GM23248 (cell line): ENCODE measurements at regions not wholly inside any gene's neighbourhood (a gene's known extent, or its start where the extent isn't known, plus 50 kb on each side); places are given as distances from the start of the nearest gene placed in this dataset.

Experiments used
- DNase-seq: peaks from one replicate; pipeline ENCODE4 v3.0.0-alpha.2; 2015
- H2AFZ ChIP-seq: fragments of 200-600 bp; sonication (generic); 2 replicates; pipeline ENCODE4 v1.6.1; 2016; ENCODE audit warnings: antibody characterized with exemption
- H3F3A ChIP-seq: fragments of 200-600 bp; sonication (generic); 2 replicates; pipeline ENCODE4 v1.6.1; 2016; ENCODE audit warnings: mild to moderate bottlenecking, antibody characterized with exemption, mixed run types; ENCODE audit not compliant: insufficient read depth
- H3K27ac ChIP-seq: fragments of 200-600 bp; sonication (generic); 2 replicates; pipeline ENCODE4 v1.5.1; 2016; ENCODE audit warnings: mild to moderate bottlenecking
- H3K27me3 ChIP-seq: fragments of 200-600 bp; sonication (generic); replicated peaks from 2 replicates; pipeline ENCODE4 v1.6.1; 2016; ENCODE audit warnings: mild to moderate bottlenecking; ENCODE audit not compliant: insufficient read depth
- H3K36me3 ChIP-seq: fragments of 200-600 bp; sonication (generic); 2 replicates; pipeline ENCODE4 v1.6.1; 2016; ENCODE audit warnings: low read depth, mild to moderate bottlenecking
- H3K4me1 ChIP-seq: fragments of 200-600 bp; sonication (generic); 2 replicates; pipeline ENCODE4 v1.6.1; 2016; ENCODE audit warnings: mild to moderate bottlenecking; ENCODE audit not compliant: insufficient read depth
- H3K4me2 ChIP-seq: fragments of 200-600 bp; sonication (generic); one replicate; pipeline ENCODE4 v1.6.1; 2016; ENCODE audit warnings: mild to moderate bottlenecking; ENCODE audit not compliant: unreplicated experiment
- H3K4me3 ChIP-seq: fragments of 200-600 bp; sonication (generic); 2 replicates; pipeline ENCODE4 v1.5.1; 2016; ENCODE audit warnings: mild to moderate bottlenecking
- H3K79me2 ChIP-seq: fragments of 200-600 bp; sonication (generic); 2 replicates; pipeline ENCODE4 v1.6.1; 2016; ENCODE audit warnings: mild to moderate bottlenecking; ENCODE audit not compliant: insufficient read depth
- H3K9ac ChIP-seq: fragments of 200-600 bp; sonication (generic); 2 replicates; pipeline ENCODE4 v1.6.1; 2016; ENCODE audit warnings: mild to moderate bottlenecking
- H3K9me2 ChIP-seq: fragments of 200-600 bp; sonication (generic); 2 replicates; pipeline ENCODE4 v1.6.1; 2016; ENCODE audit warnings: mixed run types, mild to moderate bottlenecking, moderate library complexity; ENCODE audit not compliant: insufficient read depth
- H3K9me3 ChIP-seq: fragments of 200-600 bp; sonication (generic); one replicate; pipeline ENCODE4 v1.6.1; 2017; ENCODE audit warnings: low read depth
- H4K20me1 ChIP-seq: fragments of 200-600 bp; sonication (generic); 2 replicates; pipeline ENCODE4 v1.6.0; 2016; ENCODE audit not compliant: insufficient read depth
- EZH2 ChIP-seq: fragments of 200-600 bp; sonication (generic); IDR thresholded peaks from 2 replicates; pipeline ENCODE4 v1.6.1; 2018; ENCODE audit warnings: antibody characterized with exemption, mild to moderate bottlenecking; ENCODE audit not compliant: insufficient read depth, poor library complexity, severe bottlenecking
- EZH2phosphoT487 ChIP-seq: fragments of 200-600 bp; sonication (generic); IDR thresholded peaks from 2 replicates; pipeline ENCODE4 v1.6.1; 2018; ENCODE audit warnings: antibody characterized with exemption, moderate library complexity, mild to moderate bottlenecking, low read depth; ENCODE audit not compliant: insufficient read depth
- WGBS, 2 experiments: methylation state at CpG; one replicate each; pipeline ENCODE4 v1.1.6; 2015 to 2017; ENCODE audit warnings: low lambda C conversion rate in 2 of 2, low coverage in 1 of 2; ENCODE audit errors: missing lambda C conversion rate in 2 of 2; 5-methylcytosine and 5-hydroxymethylcytosine counted together
- in situ Hi-C: fragments of 300-500 bp; cut with MboI; formaldehyde crosslinking; loops from 2 replicates; pipeline ENCODE4 v1.15.0; 2020

DNA sequence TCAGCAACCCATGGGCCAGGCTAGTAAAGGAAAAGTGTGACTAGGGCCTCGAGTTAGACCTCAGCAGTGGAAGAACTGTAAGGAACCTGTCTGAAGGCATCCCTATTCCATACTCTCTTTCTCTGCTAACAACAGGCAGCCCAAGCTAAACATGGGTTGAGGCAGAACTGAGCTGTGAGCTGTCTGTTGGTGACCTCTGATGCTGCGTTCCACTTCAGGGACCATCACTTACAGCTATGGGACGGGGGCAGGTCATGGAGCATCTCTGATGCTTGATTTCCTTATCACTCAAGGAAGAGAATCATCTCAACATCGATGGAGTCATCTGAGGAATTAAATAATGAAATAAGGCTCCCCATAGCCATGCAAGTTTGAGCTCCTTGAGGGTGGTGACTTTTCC is 174.8 kb downstream of the ACTL7B start:
- H3K4me3 ChIP-seq: no peak overlapping the region
- no peaks in the 10 kb centered on the region for H4K20me1 ChIP-seq
- WGBS, 2 experiments: 58 to 59% methylated on average over 4 of the region's 4 CpGs
- no peaks in the 10 kb centered on the region for H3K36me3 ChIP-seq
- no peaks in the 10 kb centered on the region for H3K9me2 ChIP-seq
- H3K9me3 ChIP-seq: no peaks in the 10 kb centered on the region
- H3K4me2 ChIP-seq: no peak overlapping the region
- no peak for DNase-seq
- H2AFZ ChIP-seq: no peak overlapping the region
- H3K27me3 ChIP-seq: no peaks in the 10 kb centered on the region
- in situ Hi-C loops: no loop called here
- H3K4me1 ChIP-seq: no peaks in the 10 kb centered on the region
- H3K9ac ChIP-seq: no peak overlapping the region
- no peaks in the 10 kb centered on the region for H3K79me2 ChIP-seq
- TF ChIP-seq EZH2 (no peak), EZH2phosphoT487 (no peak)
- H3F3A ChIP-seq: no peaks in the 10 kb centered on the region
- H3K27ac ChIP-seq: no peak overlapping the region

DNA sequence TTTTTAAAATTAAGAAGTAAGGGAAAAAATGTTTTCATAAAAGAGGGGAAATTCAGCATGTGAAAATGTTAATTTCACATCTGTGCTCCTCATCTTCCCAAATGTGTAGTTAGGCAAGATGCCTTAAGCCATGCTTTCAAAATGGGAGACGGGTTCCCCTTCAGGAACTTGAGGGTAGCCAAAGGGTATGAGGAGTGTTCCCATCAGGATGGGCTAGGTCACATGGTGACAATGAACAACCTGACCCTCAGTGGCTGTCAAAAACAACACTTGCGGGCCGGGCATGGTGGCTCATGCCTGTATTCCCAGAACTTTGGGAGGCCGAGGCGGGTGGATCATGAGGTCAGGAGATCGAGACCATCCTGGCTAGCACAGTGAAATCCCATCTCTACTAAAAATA is 178.0 kb downstream of the ACTL7B start:
- H3K79me2 ChIP-seq: no peaks in the 10 kb centered on the region
- in situ Hi-C loops: no loop called here
- WGBS, 2 experiments: 79 to 87% methylated on average over 4 to 6 of the region's 6 CpGs
- DNase-seq: no peak
- TF ChIP-seq EZH2: no peak
- no peak for TF ChIP-seq EZH2phosphoT487
- no peaks in the 10 kb centered on the region for H3K9me3 ChIP-seq
- peaks cover 16% of the 10 kb centered on the region for H3K4me1 ChIP-seq
- H3K27ac ChIP-seq: no peak overlapping the region
- H3K27me3 ChIP-seq: no peaks in the 10 kb centered on the region
- no peak overlapping the region for H2AFZ ChIP-seq
- no peaks in the 10 kb centered on the region for H3K9me2 ChIP-seq
- no peaks in the 10 kb centered on the region for H3K36me3 ChIP-seq
- H3K9ac ChIP-seq: no peak overlapping the region
- no peak overlapping the region for H3K4me2 ChIP-seq
- no peak overlapping the region for H3K4me3 ChIP-seq
- no peaks in the 10 kb centered on the region for H4K20me1 ChIP-seq
- H3F3A ChIP-seq: peaks cover 18% of the 10 kb centered on the region

DNA sequence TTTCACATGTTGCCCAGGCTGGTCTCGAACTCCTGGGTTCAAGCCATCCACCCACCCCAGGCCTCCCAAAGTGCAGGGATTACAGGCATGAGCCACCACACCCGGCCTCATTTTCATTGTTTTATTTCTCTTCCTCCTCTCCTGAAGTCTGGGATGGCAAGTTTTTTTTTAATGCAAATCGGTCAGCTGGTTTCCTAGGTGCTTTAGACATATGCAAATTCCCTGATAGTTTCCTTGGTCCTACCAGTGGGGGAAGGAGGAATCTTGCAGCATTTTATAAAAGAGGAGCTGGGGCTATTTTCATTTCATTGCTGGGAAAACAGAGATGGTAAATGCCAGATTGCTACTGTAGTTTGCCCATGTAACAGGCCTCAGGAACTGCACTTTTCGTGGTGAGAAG is 179.4 kb downstream of the ACTL7B start:
- H3K4me2 ChIP-seq: no peak overlapping the region
- H4K20me1 ChIP-seq: no peaks in the 10 kb centered on the region
- no peak overlapping the region for H3K9ac ChIP-seq
- no peaks in the 10 kb centered on the region for H3K9me3 ChIP-seq
- H3F3A ChIP-seq: peaks cover 30% of the 10 kb centered on the region
- H2AFZ ChIP-seq: no peak overlapping the region
- no peak for DNase-seq
- no peaks in the 10 kb centered on the region for H3K9me2 ChIP-seq
- H3K4me1 ChIP-seq: peaks cover 30% of the 10 kb centered on the region
- 81 to 82% methylated on average over 4 of the region's 4 CpGs for WGBS, 2 experiments
- H3K27ac ChIP-seq: no peak overlapping the region
- in situ Hi-C loops: no loop called here
- TF ChIP-seq EZH2phosphoT487: no peak
- no peak for TF ChIP-seq EZH2
- H3K36me3 ChIP-seq: no peaks in the 10 kb centered on the region
- H3K79me2 ChIP-seq: no peaks in the 10 kb centered on the region
- H3K27me3 ChIP-seq: no peaks in the 10 kb centered on the region
- no peak overlapping the region for H3K4me3 ChIP-seq

DNA sequence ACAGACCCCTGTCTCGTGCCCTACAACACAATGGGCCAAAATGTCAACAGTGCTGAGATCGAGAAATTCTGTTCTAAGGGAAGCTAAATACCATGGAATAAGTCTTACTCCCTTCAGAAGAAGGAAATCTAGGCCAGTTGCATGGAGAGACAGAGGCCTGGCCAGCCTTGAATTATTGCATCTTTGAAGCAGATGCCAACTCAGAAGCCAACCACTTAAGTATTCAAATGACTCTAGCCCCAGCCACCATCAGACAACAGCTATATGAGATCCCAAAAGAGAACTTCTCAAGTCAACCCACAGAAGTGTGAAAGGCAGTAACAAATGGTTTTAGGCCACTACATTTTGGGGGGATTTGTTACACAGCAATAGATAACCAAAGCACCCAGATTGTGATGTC is 180.1 kb downstream of the ACTL7B start:
- no peak overlapping the region for H3K9ac ChIP-seq
- no peak overlapping the region for H2AFZ ChIP-seq
- no peak overlapping the region for H3K4me3 ChIP-seq
- in situ Hi-C loops: no loop called here
- H4K20me1 ChIP-seq: no peaks in the 10 kb centered on the region
- H3K9me3 ChIP-seq: no peaks in the 10 kb centered on the region
- no peaks in the 10 kb centered on the region for H3K27me3 ChIP-seq
- H3K9me2 ChIP-seq: no peaks in the 10 kb centered on the region
- H3K27ac ChIP-seq: no peak overlapping the region
- H3F3A ChIP-seq: peaks cover 31% of the 10 kb centered on the region
- peaks cover 37% of the 10 kb centered on the region for H3K4me1 ChIP-seq
- 76 to 95% methylated on average over 2 of the region's 2 CpGs for WGBS, 2 experiments
- no peak for TF ChIP-seq EZH2
- TF ChIP-seq EZH2phosphoT487: no peak
- H3K79me2 ChIP-seq: no peaks in the 10 kb centered on the region
- H3K4me2 ChIP-seq: no peak overlapping the region
- H3K36me3 ChIP-seq: no peaks in the 10 kb centered on the region
- DNase-seq: no peak
